ENCODE measurements at regions not wholly inside any gene's neighbourhood (a gene's known extent, or its start where the extent isn't known, plus 50 kb on each side); places are given as distances from the start of the nearest gene placed in this dataset.
A peak's percentile ranks its signal among the peaks of the same experiment; 100 is the strongest.

DNA sequence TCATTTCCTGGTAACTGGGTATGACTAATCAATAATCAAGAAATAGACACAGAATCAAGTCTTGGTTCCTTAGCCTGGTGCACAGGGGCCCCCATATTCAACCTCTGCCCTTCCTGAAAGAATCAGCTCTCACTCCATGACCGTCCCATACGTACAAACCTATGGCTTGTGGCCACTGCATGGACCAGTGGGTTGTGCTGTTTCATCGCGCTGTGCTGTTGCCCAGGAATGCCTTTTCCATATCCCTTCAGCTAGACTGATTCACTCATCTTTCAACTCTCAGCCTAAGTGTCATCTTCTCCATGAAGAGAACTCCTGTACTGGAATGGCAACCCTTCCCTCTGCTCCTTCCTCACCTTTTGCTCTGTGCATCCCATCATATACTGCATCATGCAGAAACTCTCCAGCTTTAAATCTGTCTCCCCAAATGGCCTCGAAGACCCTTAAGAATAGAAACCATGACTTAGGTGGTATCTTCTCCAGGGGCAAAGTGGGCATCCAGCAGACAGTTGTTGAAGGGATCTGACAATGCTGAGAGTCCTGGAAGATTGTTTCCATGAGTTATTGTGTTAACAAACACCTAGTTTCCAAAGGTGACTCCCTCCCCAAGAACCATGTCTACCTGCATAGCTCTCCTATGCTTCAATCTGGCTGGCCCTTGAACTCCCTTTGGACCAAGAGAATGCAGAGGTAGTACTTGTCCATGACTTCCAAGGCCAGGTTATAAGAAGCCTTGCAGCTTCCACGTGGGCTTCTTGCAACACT is 180.8 kb downstream of the ACTL7B start:
- DNase-seq: no peak

DNA sequence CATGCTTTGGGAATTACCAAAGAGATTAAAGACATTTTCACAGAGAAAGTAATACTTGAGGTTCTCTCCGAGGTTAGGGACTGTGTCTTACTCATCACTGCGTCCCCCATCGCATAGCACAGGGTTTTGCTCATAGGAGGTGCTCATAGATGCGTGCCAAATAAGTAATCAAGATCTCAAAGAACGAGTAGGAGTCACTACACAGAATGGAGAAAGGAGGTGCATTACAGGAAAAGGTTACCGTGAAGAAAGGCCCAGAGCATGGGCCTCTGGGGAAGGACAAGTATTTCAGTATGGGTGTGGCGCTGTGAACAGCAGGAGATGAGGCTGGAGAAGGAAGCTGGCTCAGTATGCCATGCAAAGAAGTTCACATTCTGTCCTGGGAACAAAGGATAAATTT is 182.4 kb downstream of the ACTL7B start:
- no peak for DNase-seq

GRCh38 chr9:108672475-108673190 is 183.2 kb downstream of the ACTL7B start:
- no peak for DNase-seq

GRCh38 chr9:108671794-108672193 is 184.0 kb downstream of the ACTL7B start:
- no peak for DNase-seq

DNA sequence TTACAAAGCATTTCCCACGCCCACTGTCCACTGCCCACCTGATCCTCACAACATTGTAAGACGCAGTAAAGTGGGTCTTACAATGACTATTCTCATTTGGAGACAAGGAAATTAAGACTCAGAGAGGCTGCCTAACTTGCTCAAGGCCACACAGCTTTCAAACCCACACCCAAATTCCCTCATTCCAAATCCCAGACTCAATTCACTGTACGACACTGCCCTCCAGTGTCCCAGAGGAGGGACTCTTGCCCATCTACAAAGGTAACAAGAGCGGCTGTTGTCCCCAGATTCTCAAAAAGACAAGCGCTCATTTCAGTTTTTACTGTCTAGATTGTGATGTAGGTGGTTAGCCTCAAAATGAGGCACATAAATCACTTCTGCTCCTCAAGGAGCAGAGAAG is 184.6 kb downstream of the ACTL7B start:
- no peak for DNase-seq

DNA sequence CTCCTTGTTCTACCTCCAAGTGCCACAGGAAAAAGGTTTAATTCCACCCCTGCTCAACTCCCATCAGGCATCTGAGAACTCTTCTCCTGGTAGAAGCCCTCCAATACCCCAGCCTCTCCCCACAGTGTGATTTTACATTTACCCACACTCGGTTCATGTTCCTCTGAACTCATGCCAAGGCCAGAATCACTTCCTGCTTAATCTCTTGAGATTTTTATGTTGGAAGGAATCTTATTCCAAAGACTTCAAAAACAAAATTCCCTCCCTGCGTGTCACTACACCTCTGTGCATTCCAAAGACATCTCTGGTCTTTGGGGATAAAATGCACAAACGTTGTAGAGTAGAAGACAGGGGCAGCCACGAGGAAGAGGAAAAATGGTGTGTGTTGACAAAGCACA is 186.8 kb downstream of the ACTL7B start:
- no peak for DNase-seq

GRCh38 chr9:108668191-108668937 is 187.4 kb downstream of the ACTL7B start:
- no peak for DNase-seq

DNA sequence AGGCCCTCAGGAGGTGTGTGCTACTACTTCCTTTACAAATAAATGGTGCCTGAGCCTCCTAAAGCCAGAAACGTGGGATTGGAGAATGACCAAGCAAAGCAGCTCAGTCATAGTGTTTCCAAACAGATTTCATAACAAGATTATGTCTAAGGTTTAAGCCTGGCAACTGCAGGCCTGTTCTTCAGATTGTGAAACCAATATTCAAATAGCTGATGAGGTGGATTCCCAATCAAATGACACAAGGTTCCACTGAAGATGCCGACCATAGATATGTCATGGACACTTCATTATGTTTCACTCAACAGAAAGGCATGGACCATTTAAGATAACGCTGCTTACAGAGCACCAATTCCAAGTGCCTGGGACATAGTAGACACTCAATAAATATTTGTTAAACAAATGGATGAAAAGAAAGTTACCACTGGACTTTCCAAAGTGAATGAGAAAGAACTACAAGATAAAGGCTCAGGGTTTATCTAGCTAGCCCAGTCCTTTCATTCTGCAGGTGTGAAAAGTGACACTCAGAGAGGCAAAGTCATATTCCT is 189.5 kb downstream of the ACTL7B start:
- no peak for DNase-seq

DNA sequence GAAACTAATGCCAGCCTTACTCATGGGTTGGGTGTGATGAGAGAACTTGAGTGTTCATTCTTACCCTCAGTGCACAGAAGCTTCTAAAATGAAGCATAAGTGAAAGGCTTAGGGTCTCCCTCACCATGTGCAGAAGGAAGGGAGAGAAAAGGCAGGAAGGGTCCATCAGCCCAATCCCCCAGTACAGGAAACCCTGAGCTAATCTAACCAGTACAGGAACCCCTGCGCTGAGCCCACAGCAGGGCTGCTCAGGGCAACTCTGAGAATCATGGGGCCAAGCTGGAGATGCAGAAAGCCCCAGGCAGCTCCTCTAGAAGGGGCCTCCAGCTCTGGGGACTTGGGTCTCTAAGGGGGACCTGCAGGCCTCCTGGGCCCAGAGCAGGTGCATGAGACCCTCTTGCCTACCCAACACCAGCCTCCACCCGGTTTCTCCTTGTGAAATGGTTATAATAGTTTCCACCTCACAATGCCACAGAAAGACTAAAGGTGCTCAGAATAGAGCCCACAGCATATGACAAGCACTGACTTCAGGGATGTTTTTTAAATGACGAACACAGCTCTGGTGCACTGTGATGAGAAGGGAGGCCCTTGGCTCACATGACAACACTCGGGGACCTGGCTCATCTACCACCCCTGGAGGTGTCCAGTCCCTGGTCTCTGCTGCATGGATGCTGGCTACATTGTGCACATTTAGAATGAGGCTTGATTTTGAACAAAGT is 190.1 kb downstream of the ACTL7B start:
- DNase-seq: no peak

GRCh38 chr9:108664309-108665255 is 191.2 kb downstream of the ACTL7B start:
- no peak for DNase-seq

- DNase-seq: no peak
These were observed 192.4 kb downstream of the ACTL7B start for GRCh38 chr9:108663422-108663821.

GRCh38 chr9:108662956-108663355 is 192.8 kb downstream of the ACTL7B start:
- DNase-seq: no peak

- DNase-seq: no peak
These were observed 193.5 kb downstream of the ACTL7B start for GRCh38 chr9:108662091-108662875.

GRCh38 chr9:108656566-108656965 is 199.2 kb downstream of the ACTL7B start:
- no peak for DNase-seq

GRCh38 chr9:108655818-108656217 is 200.0 kb downstream of the ACTL7B start:
- DNase-seq: no peak

GRCh38 chr9:108654566-108654965 is 201.2 kb downstream of the ACTL7B start:
- DNase-seq: no peak

DNA sequence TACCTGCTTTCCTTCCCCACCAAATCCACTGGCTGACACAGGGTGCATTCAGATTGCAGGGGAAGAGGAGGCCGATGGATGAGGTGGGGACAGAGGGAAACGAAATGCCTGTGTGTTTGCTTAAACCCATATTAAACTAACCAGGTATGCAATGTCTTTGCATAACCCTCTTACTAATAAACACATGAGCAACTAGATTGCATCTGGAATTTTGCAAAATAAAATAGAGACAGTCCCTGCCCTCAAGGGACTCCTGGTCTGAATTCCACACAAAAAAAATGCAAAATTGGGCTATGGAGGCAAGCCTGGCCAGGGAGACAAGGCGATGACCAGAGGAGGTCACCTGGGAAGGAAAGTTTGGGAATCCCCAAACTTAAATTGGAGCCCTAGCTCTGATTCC is 202.9 kb downstream of the ACTL7B start:
- DNase-seq: no peak

DNA sequence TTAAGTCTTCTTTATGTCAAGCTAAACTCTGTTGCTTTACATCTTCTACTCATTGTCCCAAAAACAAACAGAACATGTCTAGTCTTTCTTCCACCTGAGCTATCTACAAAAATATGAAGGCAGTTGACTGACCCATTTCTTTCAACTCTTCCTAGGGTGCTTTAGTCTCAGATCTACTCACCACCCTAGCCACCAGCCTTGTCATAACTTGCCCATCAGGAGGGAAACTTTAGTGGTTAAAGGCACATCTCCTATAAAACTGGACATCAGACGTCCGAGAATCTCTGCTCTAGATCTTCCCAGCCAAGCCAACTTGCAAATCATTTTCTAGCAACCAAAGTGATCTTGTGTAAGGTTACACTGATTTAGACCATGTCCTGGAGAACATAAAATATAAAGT is 205.0 kb downstream of the ACTL7B start:
- DNase-seq: no peak

DNA sequence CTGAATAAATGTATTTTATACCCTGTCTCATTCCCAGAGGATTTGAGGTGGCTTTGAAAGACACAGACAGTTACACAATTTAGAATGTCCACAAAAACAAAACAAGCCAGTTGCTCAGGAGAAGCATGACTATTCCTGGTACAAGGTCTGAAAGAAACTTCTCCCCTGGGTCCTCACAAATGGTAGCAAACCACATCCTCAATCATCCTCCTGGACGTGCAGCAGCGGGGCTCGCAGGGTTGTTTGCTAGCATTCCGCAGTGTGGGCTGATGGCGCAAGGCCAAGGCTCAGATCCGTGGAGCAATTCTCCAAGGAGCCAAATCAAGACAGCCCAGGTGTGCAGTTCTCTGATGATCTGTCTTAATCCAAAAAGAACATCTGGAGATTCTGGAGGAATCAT is 210.3 kb downstream of the ACTL7B start:
- DNase-seq: peak; percentile 67

DNA sequence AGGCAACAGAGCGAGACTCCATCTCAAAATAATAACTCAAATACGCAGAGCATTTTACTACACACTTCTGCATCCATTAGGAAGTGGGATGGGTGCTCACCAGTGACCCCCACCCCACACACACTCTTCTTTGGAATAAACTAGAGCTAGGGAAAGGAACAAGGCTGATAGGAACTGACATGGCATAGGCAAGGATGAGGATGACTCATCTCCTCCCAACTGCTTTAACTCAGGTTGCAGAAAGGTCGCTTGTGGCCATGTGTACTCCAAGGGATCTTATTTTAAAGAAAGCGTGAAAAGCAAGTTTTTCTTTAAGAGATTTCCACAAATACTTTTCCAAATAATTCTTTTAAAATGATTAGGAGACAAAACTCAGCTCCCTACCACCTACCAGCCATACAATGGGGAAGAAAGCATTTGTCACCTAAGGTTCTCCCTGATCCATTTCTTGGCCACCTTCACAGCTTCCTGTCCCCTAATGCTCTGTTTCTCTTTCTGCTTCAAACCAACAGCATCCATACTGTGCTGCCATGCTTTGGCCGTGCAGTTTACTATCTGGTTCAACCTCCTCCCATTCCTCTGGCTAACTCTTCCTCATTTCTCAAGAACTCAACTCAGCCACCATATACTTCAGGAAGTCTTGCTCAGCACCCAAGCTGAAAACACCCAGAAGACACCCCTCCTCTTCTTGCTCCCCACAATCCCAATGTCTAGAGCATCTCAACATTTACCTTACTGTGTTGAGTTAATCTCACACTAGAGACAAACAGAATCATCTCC is 211.9 kb downstream of the ACTL7B start:
- no peak for DNase-seq
